H9 (cell line): ENCODE measurements at regions not wholly inside any gene's neighbourhood (a gene's known extent, or its start where the extent isn't known, plus 50 kb on each side); places are given as distances from the start of the nearest gene placed in this dataset.

ENCODE experiments used
- DNase-seq: peaks from one replicate; pipeline ENCODE4 v3.0.0-alpha.2; 2017
- H2AFZ ChIP-seq: one replicate; pipeline ENCODE4 v1.6.1; 2013; ENCODE audit warnings: mild to moderate bottlenecking, low read length, control low read depth, moderate library complexity
- H2AK5ac ChIP-seq: 2 replicates; pipeline ENCODE4 v1.6.1; 2013; ENCODE audit warnings: low read length, control low read depth, mixed read lengths; ENCODE audit not compliant: insufficient read length
- H2BK120ac ChIP-seq: one replicate; pipeline ENCODE4 v1.6.1; 2013; ENCODE audit warnings: low read depth, mild to moderate bottlenecking, low read length, control low read depth, inconsistent platforms; ENCODE audit not compliant: poor library complexity, severe bottlenecking
- H2BK12ac ChIP-seq: 2 replicates; pipeline ENCODE4 v1.6.1; 2013; ENCODE audit warnings: low read length, control low read depth, mixed read lengths, low read depth; ENCODE audit not compliant: insufficient read length
- H2BK15ac ChIP-seq: 2 replicates; pipeline ENCODE4 v1.6.1; 2013; ENCODE audit warnings: low read depth, low read length, control low read depth
- H2BK20ac ChIP-seq: one replicate; pipeline ENCODE4 v1.6.1; 2013; ENCODE audit warnings: low read depth, mild to moderate bottlenecking, low read length, control low read depth, inconsistent platforms; ENCODE audit not compliant: poor library complexity, severe bottlenecking
- H2BK5ac ChIP-seq: 2 replicates; pipeline ENCODE4 v1.6.1; 2013; ENCODE audit warnings: low read length, control low read depth, mixed read lengths; ENCODE audit not compliant: insufficient read length
- H3K14ac ChIP-seq: 2 replicates; pipeline ENCODE4 v1.6.1; 2013; ENCODE audit warnings: low read length, control low read depth; ENCODE audit not compliant: insufficient read depth
- H3K18ac ChIP-seq: 2 replicates; pipeline ENCODE4 v1.6.1; 2013; ENCODE audit warnings: low read depth, mild to moderate bottlenecking, mixed read lengths, low read length, control low read depth; ENCODE audit not compliant: insufficient read length
- H3K23ac ChIP-seq: 2 replicates; pipeline ENCODE4 v1.6.1; 2013; ENCODE audit warnings: low read length, control low read depth, mixed read lengths, low read depth; ENCODE audit not compliant: insufficient read length
- H3K23me2 ChIP-seq: 2 replicates; pipeline ENCODE4 v1.6.1; 2013; ENCODE audit warnings: low read depth, mild to moderate bottlenecking, mixed read lengths, low read length, control low read depth; ENCODE audit not compliant: insufficient read length, poor library complexity, severe bottlenecking
- H3K27ac ChIP-seq: 2 replicates; pipeline ENCODE4 v1.5.1; 2013; ENCODE audit warnings: low read length, control low read depth, mixed read lengths, low read depth; ENCODE audit not compliant: insufficient read length
- H3K27me3 ChIP-seq: 2 replicates; pipeline ENCODE4 v1.6.1; 2013; ENCODE audit warnings: low read length, control low read depth, inconsistent platforms; ENCODE audit not compliant: insufficient read depth
- H3K4ac ChIP-seq: 2 replicates; pipeline ENCODE4 v1.6.1; 2013; ENCODE audit warnings: low read depth, mild to moderate bottlenecking, control low read depth, inconsistent platforms, low read length, moderate library complexity
- H3K4me1 ChIP-seq: 2 replicates; pipeline ENCODE4 v1.6.1; 2013; ENCODE audit warnings: low read length, control low read depth, inconsistent platforms; ENCODE audit not compliant: insufficient read depth
- H3K4me2 ChIP-seq: 2 replicates; pipeline ENCODE4 v1.6.1; 2013; ENCODE audit warnings: low read length, control low read depth, mixed read lengths; ENCODE audit not compliant: insufficient read length, insufficient read depth
- H3K56ac ChIP-seq: 2 replicates; pipeline ENCODE4 v1.6.1; 2013; ENCODE audit warnings: low read depth, mild to moderate bottlenecking, mixed read lengths, low read length, control low read depth; ENCODE audit not compliant: insufficient read length
- H3K79me1 ChIP-seq: 2 replicates; pipeline ENCODE4 v1.6.1; 2013; ENCODE audit warnings: low read depth, mild to moderate bottlenecking, moderate library complexity, low read length, control low read depth, inconsistent platforms; ENCODE audit not compliant: insufficient read depth, poor library complexity, severe bottlenecking
- H3K79me2 ChIP-seq: 2 replicates; pipeline ENCODE4 v1.6.1; 2013; ENCODE audit warnings: low read length, control low read depth, inconsistent platforms; ENCODE audit not compliant: insufficient read depth
- H3K9ac ChIP-seq: 2 replicates; pipeline ENCODE4 v1.6.1; 2013; ENCODE audit warnings: low read length, control low read depth, mixed read lengths; ENCODE audit not compliant: insufficient read length; ENCODE audit errors: extremely low read depth
- H3K9me3 ChIP-seq: one replicate; pipeline ENCODE4 v1.6.1; 2013; ENCODE audit warnings: low read depth, low read length, inconsistent platforms; ENCODE audit not compliant: control insufficient read depth
- H3T11ph ChIP-seq: one replicate; pipeline ENCODE4 v1.6.1; 2013; ENCODE audit warnings: mild to moderate bottlenecking, low read length, control low read depth, inconsistent platforms
- H4K20me1 ChIP-seq: one replicate; pipeline ENCODE4 v1.6.1; 2013; ENCODE audit not compliant: control insufficient read depth, insufficient read length, insufficient read depth
- H4K5ac ChIP-seq: 2 replicates; pipeline ENCODE4 v1.6.1; 2013; ENCODE audit warnings: low read depth, mild to moderate bottlenecking, mixed read lengths, low read length, control low read depth; ENCODE audit not compliant: insufficient read length
- H4K8ac ChIP-seq: replicated peaks from 2 replicates; pipeline ENCODE4 v1.6.1; 2013; ENCODE audit warnings: low read length, control low read depth, mixed read lengths, low read depth; ENCODE audit not compliant: insufficient read length
- H4K91ac ChIP-seq: 2 replicates; pipeline ENCODE4 v1.6.1; 2013; ENCODE audit warnings: low read depth, mild to moderate bottlenecking, moderate library complexity, mixed read lengths, low read length, control low read depth; ENCODE audit not compliant: insufficient read length
- H3K27ac Mint-ChIP-seq, 3 experiments: 2 replicates in 2 of 3; 3 replicates in 1 of 3; pipeline ENCODE4 v1.8.0; 2020 to 2021; ENCODE audit warnings: mixed read lengths in 3 of 3, mild to moderate bottlenecking in 1 of 3, moderate library complexity in 1 of 3
- H3K27me3 Mint-ChIP-seq: 2 replicates; pipeline ENCODE4 v1.8.0; 2021; ENCODE audit warnings: low read depth, mild to moderate bottlenecking, moderate library complexity, mixed read lengths
- H3K36me3 Mint-ChIP-seq, 3 experiments: 2 replicates in 2 of 3; 3 replicates in 1 of 3; pipeline ENCODE4 v1.8.0; 2020 to 2021; ENCODE audit warnings: low read depth in 3 of 3, mixed read lengths in 3 of 3; ENCODE audit not compliant: insufficient read depth in 1 of 3
- H3K4me1 Mint-ChIP-seq, 2 experiments: 2 replicates each; pipeline ENCODE4 v1.8.0; 2020; ENCODE audit warnings: mixed read lengths in 2 of 2
- H3K4me3 Mint-ChIP-seq, 2 experiments: 2 replicates in 1 of 2; 3 replicates in 1 of 2; pipeline ENCODE4 v1.8.0; 2020 to 2021; ENCODE audit warnings: mild to moderate bottlenecking in 2 of 2, mixed read lengths in 2 of 2, moderate library complexity in 1 of 2
- H3K9me3 Mint-ChIP-seq, 2 experiments: 2 replicates in 1 of 2; 3 replicates in 1 of 2; pipeline ENCODE4 v1.8.0; 2020; ENCODE audit warnings: mild to moderate bottlenecking in 2 of 2, mixed read lengths in 2 of 2, moderate library complexity in 1 of 2
- whole genome bisulfite sequencing: extraction: QIAGEN DNeasy Blood & Tissue Kit; methylation state at CpG from one replicate; pipeline ENCODE4 v1.1.7; 2013; ENCODE audit warnings: missing lambda C conversion rate, low lambda C conversion rate, mixed read lengths; ENCODE audit not compliant: insufficient read length; ENCODE audit errors: extremely low coverage; 5-methylcytosine and 5-hydroxymethylcytosine counted together
- TF ChIP-seq, protein P1 (sequence below): fragments of 200-600 bp; sonication (generic); conservative IDR thresholded peaks from 3 replicates; pipeline ENCODE4 v1.8.0; 2021; ENCODE audit warnings: antibody characterized with exemption, mild to moderate bottlenecking

DNA sequence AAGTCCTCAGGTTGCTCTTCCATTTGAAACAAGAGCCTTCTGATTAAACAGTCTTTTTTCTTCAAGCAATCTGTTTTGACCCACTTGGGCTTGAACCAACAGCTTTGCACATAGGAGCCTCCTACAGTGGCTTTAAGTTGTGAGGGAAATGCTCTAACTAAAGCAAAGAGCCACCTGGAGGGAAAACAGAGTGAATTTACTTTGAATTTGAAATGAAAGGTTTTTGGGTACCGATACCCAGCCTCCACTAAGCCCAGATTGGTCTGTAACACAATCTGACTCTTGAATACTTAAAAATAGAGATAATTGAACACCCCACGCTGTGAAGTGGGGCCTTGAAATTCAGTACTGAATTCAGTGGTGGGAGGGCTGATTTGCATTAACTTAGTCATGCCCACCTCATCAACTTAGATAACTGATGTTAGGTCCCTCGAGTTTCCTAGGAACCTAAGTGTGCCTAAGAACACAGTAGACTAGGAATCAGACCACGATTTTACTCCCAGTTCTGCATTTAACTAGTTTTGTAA, 56.3 kb upstream of the ACVR1C start:
- Histone ChIP-seq H4K8ac (no peak overlapping the region), H3K4me1 (no peaks in the 10 kb centered on the region), H3K23ac (no peak overlapping the region), H3K27me3 (peaks cover 38% of the 10 kb centered on the region), H2BK5ac (no peak overlapping the region), H4K5ac (no peak overlapping the region), H3T11ph (no peak overlapping the region), H3K9me3 (no peaks in the 10 kb centered on the region), H4K91ac (no peak overlapping the region), H3K79me2 (no peaks in the 10 kb centered on the region), H3K14ac (no peak overlapping the region), H3K23me2 (no peaks in the 10 kb centered on the region), H3K79me1 (no peaks in the 10 kb centered on the region), H2BK12ac (no peak overlapping the region), H2BK20ac (no peak overlapping the region), H3K18ac (no peak overlapping the region), H3K27ac (no peak overlapping the region), H3K9ac (no peak overlapping the region), H3K4me2 (no peak overlapping the region), H2AFZ (no peak overlapping the region), H2BK15ac (no peak overlapping the region), H4K20me1 (no peaks in the 10 kb centered on the region), H3K4ac (no peak overlapping the region), H2BK120ac (no peak overlapping the region), H3K56ac (no peak overlapping the region), H2AK5ac (no peak overlapping the region)
- no CpG with 5 or more reads among the region's 4 CpGs for whole genome bisulfite sequencing
- no peak overlapping the region for H3K27ac Mint-ChIP-seq
- peaks cover 96% of the 10 kb centered on the region for H3K27me3 Mint-ChIP-seq
- no peak for DNase-seq
- peaks cover 0 to 4% of the 10 kb centered on the region in 2 experiments; a peak in 1 of 4 replicates for H3K4me1 Mint-ChIP-seq
- peaks cover 0 to 2% of the 10 kb centered on the region in 2 experiments; a peak in 2 of 5 replicates for H3K9me3 Mint-ChIP-seq
- TF ChIP-seq, protein P1, sequence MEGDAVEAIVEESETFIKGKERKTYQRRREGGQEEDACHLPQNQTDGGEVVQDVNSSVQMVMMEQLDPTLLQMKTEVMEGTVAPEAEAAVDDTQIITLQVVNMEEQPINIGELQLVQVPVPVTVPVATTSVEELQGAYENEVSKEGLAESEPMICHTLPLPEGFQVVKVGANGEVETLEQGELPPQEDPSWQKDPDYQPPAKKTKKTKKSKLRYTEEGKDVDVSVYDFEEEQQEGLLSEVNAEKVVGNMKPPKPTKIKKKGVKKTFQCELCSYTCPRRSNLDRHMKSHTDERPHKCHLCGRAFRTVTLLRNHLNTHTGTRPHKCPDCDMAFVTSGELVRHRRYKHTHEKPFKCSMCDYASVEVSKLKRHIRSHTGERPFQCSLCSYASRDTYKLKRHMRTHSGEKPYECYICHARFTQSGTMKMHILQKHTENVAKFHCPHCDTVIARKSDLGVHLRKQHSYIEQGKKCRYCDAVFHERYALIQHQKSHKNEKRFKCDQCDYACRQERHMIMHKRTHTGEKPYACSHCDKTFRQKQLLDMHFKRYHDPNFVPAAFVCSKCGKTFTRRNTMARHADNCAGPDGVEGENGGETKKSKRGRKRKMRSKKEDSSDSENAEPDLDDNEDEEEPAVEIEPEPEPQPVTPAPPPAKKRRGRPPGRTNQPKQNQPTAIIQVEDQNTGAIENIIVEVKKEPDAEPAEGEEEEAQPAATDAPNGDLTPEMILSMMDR, result no peak
- H3K36me3 Mint-ChIP-seq, result no peaks in the 10 kb centered on the region
- H3K4me3 Mint-ChIP-seq, result no peak overlapping the region
